ENCODE measurements at regions not wholly inside any gene's neighbourhood (a gene's known extent, or its start where the extent isn't known, plus 50 kb on each side); places are given as distances from the start of the nearest gene placed in this dataset.
"Not testable (repeated sequence)": the region's sequence is repeated elsewhere in the genome, so short reads cannot be mapped to it uniquely, and the experiment has no call there.

DNA sequence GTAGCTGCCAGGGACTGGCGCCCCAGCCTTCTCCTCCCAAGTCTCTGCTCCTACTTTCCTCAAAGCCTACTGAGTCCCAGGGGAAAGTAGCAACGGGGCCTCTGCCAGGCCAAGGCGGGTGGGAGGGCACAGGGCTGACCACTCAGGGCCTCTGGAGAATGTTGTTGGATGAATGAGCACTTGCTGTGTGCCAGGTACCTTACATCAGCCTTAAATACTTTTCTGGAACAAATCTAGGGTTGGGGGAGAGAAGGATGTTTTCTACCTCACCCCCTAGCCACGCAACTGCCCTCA is 119.3 kb upstream of the ZBTB40 start:
- in situ Hi-C loops (cut with MboI; ENCODE audit: low sequenced_read_pairs) = no loop called here
- no peak for DNase-seq (ENCODE audit: low spot score in 2 of 2)
- H3K36me3 ChIP-seq (replicated peaks) = no peaks in the 10 kb centered on the region
- 0 out of 2 replicates have a peak, but pooled peaks cover 7% of the 10 kb centered on the region for H3K27me3 ChIP-seq (ENCODE audit: low read depth)
- no peak overlapping the region for H3K4me3 ChIP-seq
- no peaks in the 10 kb centered on the region for H3K4me1 ChIP-seq
- no peaks in the 10 kb centered on the region for H3K9me3 ChIP-seq

DNA sequence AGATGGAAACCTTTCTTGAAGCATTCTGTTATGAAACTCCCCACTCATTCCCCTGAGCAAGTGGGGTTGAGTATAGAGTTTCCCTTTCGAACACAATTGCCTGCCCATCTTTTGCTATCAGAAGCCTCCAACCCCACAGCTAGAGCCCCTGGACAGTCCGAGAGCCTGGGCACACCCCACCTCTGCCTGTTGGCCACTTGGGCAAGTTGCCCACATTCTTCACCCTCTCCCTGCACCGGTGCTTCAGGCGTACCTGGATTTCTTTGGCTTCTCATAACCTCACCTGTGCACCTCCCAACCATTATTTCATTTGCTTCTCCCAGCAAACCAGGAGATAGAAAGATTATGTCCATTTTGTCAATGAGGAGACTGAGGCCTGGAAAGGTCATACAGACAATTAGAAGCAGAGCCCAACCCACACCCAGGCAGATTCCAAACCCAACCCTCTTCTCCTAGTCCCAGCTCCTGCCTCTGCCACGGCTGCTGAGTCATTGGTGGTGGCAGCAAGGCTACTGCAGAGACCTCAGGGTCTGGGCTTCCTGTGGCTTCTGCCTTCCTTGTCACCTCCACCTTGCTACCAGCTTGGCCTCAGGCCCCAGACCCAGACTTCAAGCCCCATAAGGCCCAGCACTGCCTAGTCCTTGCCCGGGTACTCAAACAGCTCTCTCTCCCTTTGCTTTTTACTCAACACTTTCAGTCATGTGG is 118.7 kb upstream of the ZBTB40 start:
- DNase-seq (ENCODE audit: low spot score in 2 of 2) = no peak
- Histone ChIP-seq H3K27me3 (ENCODE audit: low read depth) (0 out of 2 replicates have a peak, but pooled peaks cover 7% of the 10 kb centered on the region), H3K9me3 (no peaks in the 10 kb centered on the region), H3K36me3 (replicated peaks) (no peaks in the 10 kb centered on the region), H3K4me1 (no peaks in the 10 kb centered on the region), H3K4me3 (no peak overlapping the region)
- in situ Hi-C loops (cut with MboI; ENCODE audit: low sequenced_read_pairs) = no loop called here

DNA sequence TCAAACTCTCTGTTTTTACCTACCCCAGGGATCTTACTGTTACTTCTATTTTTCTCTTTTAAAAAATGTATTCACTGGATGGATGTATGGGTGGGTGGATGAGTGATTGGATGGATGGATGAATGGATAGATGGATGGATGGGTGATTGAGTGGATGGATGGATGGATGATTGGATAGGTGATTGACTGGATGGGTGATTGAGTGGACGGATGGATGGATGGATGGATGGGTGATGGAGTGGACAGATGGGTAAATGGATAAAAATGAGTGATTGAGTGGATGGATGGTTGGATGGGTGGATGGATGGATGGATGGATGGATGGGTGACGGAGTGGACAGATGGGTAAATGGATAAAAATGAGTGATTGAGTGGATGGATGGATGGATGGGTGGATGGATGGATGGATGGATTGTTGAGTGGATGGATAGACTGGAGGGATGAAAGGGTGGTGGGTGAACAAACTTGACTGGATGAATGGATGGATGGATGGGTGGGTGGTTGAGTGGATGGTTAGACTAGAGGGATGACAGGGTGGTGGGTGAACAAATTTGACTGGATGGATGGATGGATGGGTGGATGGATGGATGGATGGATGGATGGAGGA is 118.0 kb upstream of the ZBTB40 start:
- in situ Hi-C loops (cut with MboI; ENCODE audit: low sequenced_read_pairs) = no loop called here
- Histone ChIP-seq H3K27me3 (ENCODE audit: low read depth) (0 out of 2 replicates have a peak, but pooled peaks cover 7% of the 10 kb centered on the region), H3K4me3 (no peak overlapping the region), H3K9me3 (no peaks in the 10 kb centered on the region), H3K36me3 (replicated peaks) (no peaks in the 10 kb centered on the region), H3K4me1 (no peaks in the 10 kb centered on the region)
- no peak for DNase-seq (ENCODE audit: low spot score in 2 of 2)

DNA sequence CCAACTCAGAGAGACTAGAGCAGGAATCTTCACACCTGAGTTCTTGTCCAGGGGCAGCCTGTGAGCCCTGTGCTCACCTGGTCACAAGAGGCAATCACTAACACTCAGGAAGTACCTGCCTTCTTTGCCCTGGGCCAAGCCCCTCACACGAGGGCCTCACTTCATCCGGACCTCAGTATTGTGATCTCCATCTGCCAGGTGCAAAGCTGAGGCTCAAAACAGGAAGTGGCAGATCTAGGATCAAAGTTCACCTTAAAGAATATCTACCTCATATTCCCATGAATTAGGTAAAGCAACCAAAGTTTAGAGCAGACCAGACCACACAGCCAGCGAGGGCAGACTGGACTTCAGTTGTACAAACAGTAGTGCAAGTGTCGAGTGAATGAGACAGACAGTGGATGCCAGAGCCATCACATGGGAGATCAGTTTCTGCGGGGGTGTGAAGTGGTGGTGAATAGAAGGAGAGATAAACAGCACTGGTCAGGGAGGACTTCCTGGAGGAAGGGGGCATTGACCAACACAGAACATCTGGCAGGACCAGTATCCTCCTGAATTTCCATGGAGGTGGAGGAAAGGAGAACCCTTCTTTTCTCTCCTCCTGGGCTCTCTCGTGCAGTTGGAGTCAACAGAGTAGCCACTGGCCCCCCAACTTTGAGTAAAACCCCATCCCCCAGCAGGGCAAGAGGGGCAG is 116.6 kb upstream of the ZBTB40 start:
- 0 out of 2 replicates have a peak, but pooled peaks cover 7% of the 10 kb centered on the region for H3K27me3 ChIP-seq (ENCODE audit: low read depth)
- H3K4me3 ChIP-seq = no peak overlapping the region
- DNase-seq (ENCODE audit: low spot score in 2 of 2) = no peak
- in situ Hi-C loops (cut with MboI; ENCODE audit: low sequenced_read_pairs) = no loop called here
- no peaks in the 10 kb centered on the region for H3K36me3 ChIP-seq (replicated peaks)
- H3K4me1 ChIP-seq = no peaks in the 10 kb centered on the region
- H3K9me3 ChIP-seq = no peaks in the 10 kb centered on the region

DNA sequence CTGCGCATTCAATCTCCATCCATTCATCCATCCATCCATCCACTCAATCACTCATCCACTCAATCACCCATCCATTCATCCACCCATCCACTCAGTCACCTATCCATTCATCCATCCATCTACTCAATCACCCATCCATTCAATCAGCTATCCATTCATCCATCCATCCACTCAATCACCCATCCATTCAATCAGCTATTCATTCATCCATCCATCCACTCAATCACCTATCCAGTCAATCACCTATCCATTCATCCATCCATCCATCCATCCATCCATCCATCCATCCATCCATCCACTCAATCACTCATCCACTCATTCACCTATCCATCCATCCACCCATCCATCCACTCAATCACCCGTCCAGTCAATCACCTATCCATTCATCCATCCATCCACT is 115.4 kb upstream of the ZBTB40 start:
- H3K4me3 ChIP-seq; H3K4me1 ChIP-seq; in situ Hi-C loops (cut with MboI; ENCODE audit: low sequenced_read_pairs); H3K9me3 ChIP-seq; DNase-seq (ENCODE audit: low spot score in 2 of 2); H3K36me3 ChIP-seq (replicated peaks); H3K27me3 ChIP-seq (ENCODE audit: low read depth): not testable (repeated sequence)

DNA sequence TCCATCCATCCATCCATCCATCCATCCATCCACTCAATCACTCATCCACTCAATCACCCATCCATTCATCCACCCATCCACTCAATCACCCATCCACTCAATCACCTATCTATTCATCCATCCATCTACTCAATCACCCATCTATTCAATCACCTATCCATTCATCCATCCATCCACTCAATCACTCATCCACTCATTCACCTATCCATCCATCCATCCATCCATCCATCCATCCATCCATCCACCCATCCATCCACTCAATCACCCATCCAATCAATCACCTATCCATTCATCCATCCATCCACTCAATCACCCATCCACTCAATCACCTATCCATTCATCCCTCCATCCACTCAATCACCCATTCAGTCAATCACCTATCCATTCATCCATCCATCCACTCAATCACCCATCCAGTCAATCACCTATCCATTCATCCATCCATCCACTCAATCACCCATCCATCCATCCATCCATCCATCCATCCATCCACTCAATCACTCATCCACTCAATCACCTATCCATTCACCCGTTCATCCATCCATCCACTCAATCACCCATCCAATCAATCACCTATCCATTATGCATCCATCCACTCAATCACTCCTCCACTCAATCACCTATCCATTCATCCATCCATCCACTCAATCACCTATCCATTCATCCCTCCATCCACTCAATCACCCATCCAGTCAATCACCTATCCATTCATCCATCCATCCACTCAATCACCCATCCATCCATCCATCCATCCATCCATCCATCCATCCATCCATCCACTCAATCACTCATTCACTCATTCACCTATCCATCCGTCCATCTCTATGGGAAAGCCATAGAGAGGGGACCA is 114.7 kb upstream of the ZBTB40 start:
- in situ Hi-C loops (cut with MboI; ENCODE audit: low sequenced_read_pairs); H3K27me3 ChIP-seq (ENCODE audit: low read depth); H3K4me3 ChIP-seq; H3K36me3 ChIP-seq (replicated peaks); H3K4me1 ChIP-seq; DNase-seq (ENCODE audit: low spot score in 2 of 2); H3K9me3 ChIP-seq: not testable (repeated sequence)

DNA sequence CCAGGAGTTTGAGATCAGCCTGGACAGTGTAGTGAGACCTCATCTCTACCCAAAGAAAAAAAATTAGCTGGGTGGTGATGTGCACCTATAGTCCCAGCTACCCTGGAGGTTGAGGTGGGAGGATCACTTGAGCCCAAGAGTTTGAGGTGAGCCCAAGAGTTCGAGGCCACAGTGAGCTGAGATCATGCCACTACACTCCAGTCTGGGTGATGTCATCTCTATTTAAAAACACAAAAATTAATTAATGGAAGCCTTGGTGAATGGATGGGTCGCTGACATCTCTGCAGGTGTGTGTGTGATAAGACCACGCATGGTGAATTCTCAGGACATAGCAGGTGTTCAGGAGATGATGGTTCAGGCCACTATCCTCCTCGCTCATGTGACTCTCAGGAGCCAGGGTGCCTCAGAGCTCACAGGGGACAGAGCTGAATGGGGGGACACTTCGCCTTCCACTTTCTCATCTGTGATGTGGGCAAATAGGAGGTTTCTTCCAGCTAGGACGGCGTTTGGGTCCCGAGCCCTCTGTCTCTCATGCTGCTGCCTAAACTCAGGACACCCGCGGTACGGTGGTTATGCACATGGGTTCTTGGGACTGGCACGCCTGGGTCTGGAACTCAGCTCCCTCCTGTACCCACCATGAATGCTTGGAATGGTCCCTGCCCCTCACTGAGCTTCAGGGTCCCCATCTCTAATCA is 113.4 kb upstream of the ZBTB40 start:
- H3K27me3 ChIP-seq (ENCODE audit: low read depth) = 0 out of 2 replicates have a peak, but pooled peaks cover 3% of the 10 kb centered on the region
- no peak overlapping the region for H3K4me3 ChIP-seq
- no peaks in the 10 kb centered on the region for H3K9me3 ChIP-seq
- DNase-seq (ENCODE audit: low spot score in 2 of 2) = no peak
- H3K4me1 ChIP-seq = no peaks in the 10 kb centered on the region
- no peaks in the 10 kb centered on the region for H3K36me3 ChIP-seq (replicated peaks)
- in situ Hi-C loops (cut with MboI; ENCODE audit: low sequenced_read_pairs) = no loop called here

DNA sequence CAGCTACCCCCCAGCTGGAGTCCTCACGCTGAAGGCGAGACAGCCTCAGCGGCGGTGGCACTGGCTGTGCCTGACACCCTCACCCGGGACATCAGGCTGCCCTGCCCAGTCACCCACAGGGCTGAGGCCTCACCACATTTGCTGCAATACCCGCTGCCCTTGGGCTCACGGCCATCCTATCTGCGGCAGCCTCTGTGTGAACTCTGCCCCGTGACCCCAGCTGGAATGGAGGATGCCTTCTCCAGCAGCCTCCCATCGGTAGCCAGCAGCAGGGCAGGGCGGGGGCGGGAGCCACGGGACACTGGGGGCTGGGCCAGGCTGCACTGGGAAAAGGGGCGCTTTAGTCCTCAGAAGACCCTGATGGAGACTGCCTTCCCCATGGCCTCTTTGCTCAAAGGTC is 112.4 kb upstream of the ZBTB40 start:
- H3K36me3 ChIP-seq (replicated peaks) = no peaks in the 10 kb centered on the region
- no peak for DNase-seq (ENCODE audit: low spot score in 2 of 2)
- H3K4me3 ChIP-seq = no peak overlapping the region
- H3K27me3 ChIP-seq (ENCODE audit: low read depth) = no peaks in the 10 kb centered on the region
- in situ Hi-C loops (cut with MboI; ENCODE audit: low sequenced_read_pairs) = no loop called here
- H3K4me1 ChIP-seq = no peaks in the 10 kb centered on the region
- no peaks in the 10 kb centered on the region for H3K9me3 ChIP-seq

DNA sequence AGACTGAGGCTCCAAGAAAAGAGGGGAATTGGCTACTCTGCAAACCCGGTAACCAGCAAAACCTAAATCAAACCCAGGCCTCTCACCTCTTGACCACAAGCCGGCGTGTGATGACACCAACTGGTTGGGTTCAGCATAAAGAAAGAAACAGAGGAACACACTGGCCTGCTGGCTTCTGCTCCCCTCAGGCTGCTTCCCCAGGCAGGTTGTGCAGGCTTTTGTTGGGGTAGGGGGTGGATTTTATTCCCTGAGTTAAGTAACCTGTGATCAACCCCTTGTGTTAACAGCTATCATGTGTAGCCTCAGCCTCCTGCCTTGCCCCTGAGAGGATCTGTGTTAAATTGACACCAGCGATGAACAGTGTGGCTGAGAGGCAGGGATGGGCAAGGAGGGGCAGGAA is 111.6 kb upstream of the ZBTB40 start:
- Histone ChIP-seq H3K4me1 (no peaks in the 10 kb centered on the region), H3K36me3 (replicated peaks) (no peaks in the 10 kb centered on the region), H3K4me3 (no peak overlapping the region), H3K9me3 (no peaks in the 10 kb centered on the region), H3K27me3 (ENCODE audit: low read depth) (no peaks in the 10 kb centered on the region; the same call in 1 of the 2 replicates)
- no peak for DNase-seq (ENCODE audit: low spot score in 2 of 2)
- in situ Hi-C loops (cut with MboI; ENCODE audit: low sequenced_read_pairs) = no loop called here

DNA sequence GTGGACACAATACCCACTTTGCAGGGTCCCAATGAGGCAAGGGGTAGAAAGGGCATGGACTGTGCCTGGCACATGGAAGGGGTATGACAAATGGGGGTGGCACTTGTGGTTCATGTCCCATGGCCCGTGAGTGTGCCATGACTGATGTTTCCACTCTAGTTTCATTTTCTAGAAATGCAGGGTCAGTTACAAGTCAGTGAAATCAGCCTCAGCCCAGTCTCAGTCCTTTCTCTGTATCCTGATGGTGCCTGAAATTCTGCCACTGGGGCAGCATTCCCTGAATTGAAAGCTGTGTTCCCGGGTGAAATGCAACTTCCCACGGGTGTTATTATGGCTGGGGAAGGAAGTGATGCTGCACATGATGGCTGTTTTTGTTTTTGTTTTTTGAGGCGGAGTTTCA is 110.8 kb upstream of the ZBTB40 start:
- no peaks in the 10 kb centered on the region for H3K9me3 ChIP-seq
- H3K36me3 ChIP-seq (replicated peaks) = no peaks in the 10 kb centered on the region
- no peaks in the 10 kb centered on the region for H3K4me1 ChIP-seq
- no peak for DNase-seq (ENCODE audit: low spot score in 2 of 2)
- H3K27me3 ChIP-seq (ENCODE audit: low read depth) = no peaks in the 10 kb centered on the region; the same call in 1 of the 2 replicates
- in situ Hi-C loops (cut with MboI; ENCODE audit: low sequenced_read_pairs) = no loop called here
- no peak overlapping the region for H3K4me3 ChIP-seq

DNA sequence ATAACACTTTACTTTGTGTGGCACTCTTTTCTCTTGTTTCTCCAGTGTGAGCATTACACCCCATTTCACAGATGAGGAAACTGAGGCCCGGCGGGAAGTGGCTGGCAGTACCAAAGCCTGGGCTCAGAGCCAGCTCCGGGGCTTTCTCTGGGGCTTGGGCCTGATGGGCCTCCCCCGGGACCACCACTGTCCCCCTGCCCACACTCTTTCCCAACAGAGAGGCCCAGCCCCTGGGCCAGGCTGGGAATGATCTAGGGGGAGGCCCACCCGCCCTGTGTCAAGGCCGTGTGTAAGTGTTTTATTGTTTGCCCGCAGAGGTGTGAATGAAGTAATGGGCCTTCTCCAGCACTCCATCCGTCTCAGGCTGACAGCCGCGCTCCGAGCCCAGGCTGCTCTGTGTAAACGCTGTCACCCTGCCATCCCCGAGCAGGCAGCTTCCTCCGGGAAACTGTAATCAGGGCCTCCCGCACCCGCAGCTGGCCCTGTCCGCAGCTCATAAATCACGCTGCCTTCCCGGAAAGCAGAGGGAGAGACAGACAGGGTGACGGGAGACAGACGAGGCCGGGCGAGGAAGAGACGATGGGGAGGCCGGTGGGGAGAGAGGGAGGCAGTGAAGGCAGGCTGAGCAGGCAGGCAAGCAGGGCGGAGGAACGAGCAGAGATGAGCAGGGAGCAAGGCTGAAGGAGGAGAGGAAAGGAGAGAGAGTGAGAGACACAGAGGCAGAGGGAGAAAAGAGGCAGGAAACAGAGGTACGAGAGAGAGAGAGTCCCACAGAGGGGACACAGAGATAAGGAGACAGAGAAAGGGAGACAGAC is 109.7 kb upstream of the ZBTB40 start:
- H3K9me3 ChIP-seq = no peaks in the 10 kb centered on the region

DNA sequence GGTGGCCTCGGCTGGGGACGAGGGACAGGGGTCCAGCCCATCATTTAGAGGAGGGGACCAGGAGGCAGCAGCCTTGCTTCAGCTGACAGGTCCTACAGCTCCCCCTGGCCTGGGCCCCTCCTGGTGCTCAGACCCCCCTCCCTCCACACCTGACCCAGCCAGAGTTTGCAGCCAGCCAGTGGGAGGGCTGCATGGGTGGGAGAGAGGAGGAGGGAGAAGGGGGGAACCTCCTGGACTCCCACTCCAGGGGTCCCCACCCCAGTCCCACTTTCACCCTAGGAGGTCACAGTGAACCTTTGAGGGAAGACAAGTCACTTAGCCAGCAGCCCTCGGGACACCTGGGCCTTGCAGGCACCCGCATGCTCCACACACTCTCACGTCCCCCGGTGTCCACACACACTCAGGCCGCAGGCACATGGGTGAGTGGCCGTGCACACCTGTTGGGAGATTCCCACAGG is 108.9 kb upstream of the ZBTB40 start:
- no peaks in the 10 kb centered on the region; the same call in 1 of the 2 replicates for H3K27me3 ChIP-seq (ENCODE audit: low read depth)

More for the DNA sequence above, 109.7 kb upstream of the ZBTB40 start:
- Histone ChIP-seq H3K27me3 (ENCODE audit: low read depth) (no peaks in the 10 kb centered on the region; the same call in 1 of the 2 replicates), H3K36me3 (replicated peaks) (no peaks in the 10 kb centered on the region), H3K4me1 (no peaks in the 10 kb centered on the region), H3K4me3 (no peak overlapping the region)
- DNase-seq (ENCODE audit: low spot score in 2 of 2) = peak in 1 of 2 experiments; percentile 31
- in situ Hi-C loops (cut with MboI; ENCODE audit: low sequenced_read_pairs) = no loop called here

More for the DNA sequence above, 108.9 kb upstream of the ZBTB40 start:
- Histone ChIP-seq H3K4me3 (no peak overlapping the region), H3K4me1 (no peaks in the 10 kb centered on the region), H3K9me3 (no peaks in the 10 kb centered on the region), H3K36me3 (replicated peaks) (no peaks in the 10 kb centered on the region)
- in situ Hi-C loops (cut with MboI; ENCODE audit: low sequenced_read_pairs) = no loop called here
- no peak for DNase-seq (ENCODE audit: low spot score in 2 of 2)
